Adrenal gland (tissue), 9 donors: ENCODE measurements at regions not wholly inside any gene's neighbourhood (a gene's known extent, or its start where the extent isn't known, plus 50 kb on each side); places are given as distances from the start of the nearest gene placed in this dataset.

Experiments used
- DNase-seq, 7 donors: peaks; one replicate each; pipeline ENCODE4 v3.0.0-alpha.2; 2019 to 2020
- H3K27ac ChIP-seq, 5 donors: fragments of 200-600 bp; sonication (generic) in 4 of 5; 1 replicate in 3 of 5; 2 replicates in 2 of 5; pipeline versions ENCODE4 v1.5.1 to v1.8.0; 2016 to 2020; ENCODE audit warnings: mild to moderate bottlenecking in 1 of 5
- H3K27me3 ChIP-seq: fragments of 200-600 bp; 2 replicates; pipeline ENCODE4 v1.8.0; 2021
- H3K36me3 ChIP-seq, 2 donors: fragments of 200-600 bp; replicated peaks in 1 of 2; 1 replicate in 1 of 2; 2 replicates in 1 of 2; pipeline versions ENCODE4 v1.5.1 to v1.8.0; 2018 to 2022
- H3K4me1 ChIP-seq, 2 donors: fragments of 200-600 bp; replicated peaks in 1 of 2; 1 replicate in 1 of 2; 2 replicates in 1 of 2; pipeline versions ENCODE4 v1.5.1 to v1.8.0; 2018 to 2021
- H3K4me3 ChIP-seq, 4 donors: fragments of 200-600 bp; sonication (generic) in 3 of 4; one replicate each; pipeline ENCODE4 v1.5.1; 2016 to 2018
- H3K9me3 ChIP-seq, 3 donors: fragments of 200-600 bp; sonication (generic) in 1 of 3; replicated peaks in 1 of 3; 1 replicate in 2 of 3; 2 replicates in 1 of 3; pipeline versions ENCODE4 v1.5.1 to v1.8.0; 2016 to 2021
- CTCF ChIP-seq, 6 experiments: fragments of 450-650 bp in 4 of 6; fragments of 200-600 bp in 2 of 6; sonication (generic) in 1 of 6; IDR thresholded peaks; 1 replicate in 5 of 6; 2 replicates in 1 of 6; pipeline versions ENCODE4 v1.5.1 to v1.8.0; 2016 to 2021; ENCODE audit warnings: antibody characterized with exemption in 6 of 6, mild to moderate bottlenecking in 2 of 6, moderate library complexity in 1 of 6
- POLR2A ChIP-seq, 2 donors: fragments of 450-650 bp; IDR thresholded peaks; one replicate each; pipeline ENCODE4 v1.6.1; 2017; ENCODE audit warnings: antibody characterized with exemption in 2 of 2, mild to moderate bottlenecking in 2 of 2, moderate library complexity in 1 of 2
- WGBS, 4 donors: extraction: QIAGEN DNeasy Blood & Tissue Kit in 2 of 4; methylation state at CpG; one replicate each; pipeline versions ENCODE4 v1.1.5 to v1.1.7; 2013 to 2017; 5-methylcytosine and 5-hydroxymethylcytosine counted together
- intact Hi-C, 2 donors: fragments of 100-400 bp; cut with DNase I; formaldehyde crosslinking; loops; one replicate each; pipeline versions ENCODE4 v1.14.1 to v1.15.0; 2022 to 2023
- donor health status: healthy with polysubstance abuse.
- donor health status: Bipolar disorder and iron deficiency.
- donor health status: DM: yes; HTN: yes; CAD: no.
- donor health status: DM: no; HTN: no; CAD: no.
- donor health status: DM: no; HTN: no; CAD: no.

GRCh38 chr4:178063568-178063967 is 621.3 kb upstream of the AGA start:
- Histone ChIP-seq H3K36me3 (no peaks in the 10 kb centered on the region), H3K4me1 (no peaks in the 10 kb centered on the region), H3K27ac (no peak overlapping the region), H3K9me3 (no peaks in the 10 kb centered on the region), H3K4me3 (no peak overlapping the region), H3K27me3 (no peaks in the 10 kb centered on the region)
- TF ChIP-seq POLR2A (IDR thresholded peaks at IDR 0.05) = no peak
- no peak for TF ChIP-seq CTCF (IDR thresholded peaks at IDR 0.05)
- 17 to 39% (median 23%) methylated on average over 1 of the region's 1 CpG for WGBS, 4 donors
- intact Hi-C loops = no loop called here
- no peak for DNase-seq

GRCh38 chr4:178066338-178066941 is 624.2 kb upstream of the AGA start:
- no peak for TF ChIP-seq POLR2A (IDR thresholded peaks at IDR 0.05)
- TF ChIP-seq CTCF (IDR thresholded peaks at IDR 0.05) = no peak
- intact Hi-C loops = no loop called here
- Histone ChIP-seq H3K27me3 (no peaks in the 10 kb centered on the region), H3K9me3 (no peaks in the 10 kb centered on the region), H3K4me3 (no peak overlapping the region), H3K27ac (no peak overlapping the region), H3K4me1 (no peaks in the 10 kb centered on the region), H3K36me3 (no peaks in the 10 kb centered on the region)
- 82 to 90% (median 85%) methylated on average over 2 of the region's 2 CpGs for whole genome bisulfite sequencing, 4 donors
- DNase-seq = no peak

- Histone ChIP-seq H3K27me3 (no peaks in the 10 kb centered on the region), H3K4me3 (no peak overlapping the region), H3K9me3 (no peaks in the 10 kb centered on the region), H3K36me3 (no peaks in the 10 kb centered on the region), H3K27ac (no peak overlapping the region), H3K4me1 (no peaks in the 10 kb centered on the region)
- 81 to 100% (median 88%) methylated on average over 4 of the region's 4 CpGs for WGBS, 4 donors
- no peak for TF ChIP-seq POLR2A (IDR thresholded peaks at IDR 0.05)
- no peak for TF ChIP-seq CTCF (IDR thresholded peaks at IDR 0.05)
- no peak for DNase-seq
- intact Hi-C loops = no loop called here
Observed at GRCh38 chr4:178068136-178068535, 625.9 kb upstream of the AGA start.

GRCh38 chr4:178070163-178070562 is 627.9 kb upstream of the AGA start:
- Histone ChIP-seq H3K27ac (no peak overlapping the region), H3K36me3 (no peaks in the 10 kb centered on the region), H3K9me3 (no peaks in the 10 kb centered on the region), H3K27me3 (no peaks in the 10 kb centered on the region), H3K4me1 (no peaks in the 10 kb centered on the region), H3K4me3 (no peak overlapping the region)
- no peak for DNase-seq
- 58 to 79% (median 69%) methylated on average over 1 of the region's 1 CpG for WGBS, 4 donors
- intact Hi-C loops = no loop called here
- no peak for TF ChIP-seq CTCF (IDR thresholded peaks at IDR 0.05)
